NCI-H2029 treated with DMSO at 0.1 percent for 48 hours (cell line): ENCODE measurements at regions not wholly inside any gene's neighbourhood (a gene's known extent, or its start where the extent isn't known, plus 50 kb on each side); places are given as distances from the start of the nearest gene placed in this dataset.
"Not testable (repeated sequence)": the region's sequence is repeated elsewhere in the genome, so short reads cannot be mapped to it uniquely, and the experiment has no call there.

ENCODE experiments used
- DNase-seq: peaks from one replicate; lab custom pipeline; 2025; lab: John Stamatoyannopoulos, UW

DNA sequence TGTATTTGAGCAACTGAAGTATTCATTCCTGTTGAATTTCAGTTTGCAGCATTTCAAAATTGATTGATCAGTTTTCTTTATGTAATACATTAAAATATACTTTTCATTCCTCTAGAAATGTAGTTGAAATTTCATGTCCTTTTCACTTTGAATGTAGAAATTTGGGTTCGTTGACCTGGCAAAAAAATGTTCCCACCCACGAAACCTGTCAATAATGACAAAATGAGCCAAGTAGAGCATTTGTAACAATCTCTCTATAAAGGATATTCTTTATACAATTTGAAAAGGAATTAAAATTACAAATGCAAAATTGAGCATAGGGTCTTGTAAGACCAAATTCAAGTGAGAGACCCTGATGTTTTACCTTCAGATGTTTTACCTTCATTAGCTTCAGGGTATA lies 283.9 kb downstream of the ANKRD50 start:
- DNase-seq: no peak

DNA sequence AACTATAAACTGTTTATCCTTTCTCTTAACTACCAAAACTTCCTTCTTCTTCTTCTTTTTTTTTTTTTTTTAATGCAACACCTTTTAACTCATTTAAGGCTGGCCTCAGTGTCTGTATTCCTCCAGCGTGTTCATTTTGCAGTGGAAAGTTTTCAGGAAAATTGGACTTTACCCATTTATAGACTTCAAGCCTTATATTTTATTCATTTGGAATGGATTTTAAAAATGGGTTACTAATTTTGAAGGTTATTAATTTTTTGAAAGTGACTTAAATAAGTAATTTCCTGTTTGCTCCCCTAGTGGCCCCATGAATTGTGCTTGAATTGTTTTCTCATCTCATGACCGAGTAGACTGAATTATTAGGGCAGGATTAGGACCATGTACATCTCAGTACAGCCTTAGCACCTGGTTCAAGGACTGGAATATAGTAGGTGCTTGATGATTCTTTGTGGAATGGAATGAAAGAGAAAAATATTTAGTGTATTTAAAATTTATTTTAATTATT lies 282.7 kb downstream of the ANKRD50 start:
- DNase-seq: no peak

GRCh38 chr4:124431653-124432192 lies 280.8 kb downstream of the ANKRD50 start:
- no peak for DNase-seq

DNA sequence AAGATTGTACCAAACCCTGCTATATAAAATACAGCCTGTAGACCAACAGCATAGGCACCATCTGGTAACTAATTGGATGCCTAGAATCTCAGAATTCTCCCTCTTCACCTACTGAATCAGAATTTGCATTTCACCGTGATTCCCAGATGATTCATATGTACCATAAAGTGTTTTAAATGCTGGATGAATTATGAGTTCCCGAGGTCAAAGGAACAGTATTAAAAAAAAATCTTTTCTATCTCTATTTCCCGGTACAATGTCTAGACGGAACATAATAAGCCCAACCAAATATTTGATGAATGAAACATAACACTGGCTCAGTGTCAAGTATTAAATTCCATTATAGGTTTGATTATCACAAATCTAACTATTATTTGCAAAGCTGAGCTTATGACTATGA lies 280.0 kb downstream of the ANKRD50 start:
- DNase-seq: no peak

DNA sequence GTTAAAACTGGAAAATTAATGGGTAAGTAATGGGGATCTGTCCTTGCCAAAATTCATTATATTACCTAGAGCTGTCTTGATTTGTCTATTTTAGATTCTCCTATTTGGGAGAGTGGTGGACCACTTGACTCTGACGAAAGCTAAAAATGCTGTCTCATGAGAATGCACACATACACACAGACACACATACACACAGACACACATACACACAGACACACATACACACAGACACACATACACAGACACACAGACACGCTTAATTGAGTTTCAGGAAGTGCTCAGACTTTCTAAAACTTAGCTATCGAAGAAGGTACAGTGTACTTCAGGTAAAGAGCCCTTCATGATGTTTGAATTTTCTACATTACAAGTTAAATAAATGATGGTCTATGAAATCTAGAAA lies 279.5 kb downstream of the ANKRD50 start:
- DNase-seq: no peak

- DNase-seq: no peak
Observed at GRCh38 chr4:124433500-124433899, 279.0 kb downstream of the ANKRD50 start.

DNA sequence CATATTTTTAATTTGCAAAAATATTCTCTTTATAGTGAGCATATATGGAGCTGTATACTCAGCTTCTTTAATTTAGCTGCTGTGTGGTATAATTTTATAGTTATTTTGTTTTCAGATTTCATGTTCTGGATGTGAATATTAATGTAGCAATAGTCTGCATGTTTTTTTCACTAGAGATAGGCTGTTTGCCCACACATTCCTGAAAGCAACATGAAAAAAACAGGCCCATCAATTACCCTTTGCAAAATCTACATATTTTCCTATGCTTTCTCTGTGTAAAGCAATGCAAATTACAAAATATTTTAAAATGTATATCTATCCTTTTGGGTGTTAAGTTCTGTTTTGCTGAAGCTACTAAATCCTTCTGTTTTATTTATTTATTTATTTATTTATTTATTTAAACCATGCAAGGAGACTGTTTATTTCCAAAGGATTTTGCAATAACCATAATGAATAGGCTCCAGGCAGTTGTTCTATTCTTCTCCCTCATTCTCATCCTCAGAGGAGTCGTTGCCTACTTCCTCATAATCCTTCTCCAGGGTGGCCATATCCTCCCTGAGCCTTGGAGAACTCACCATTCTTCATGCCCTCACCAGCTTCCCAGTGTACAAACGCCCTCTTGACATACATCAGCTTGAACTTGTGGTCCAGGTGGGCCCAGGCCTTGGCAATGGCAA lies 277.1 kb downstream of the ANKRD50 start:
- no peak for DNase-seq

GRCh38 chr4:124437853-124438495 lies 274.6 kb downstream of the ANKRD50 start:
- no peak for DNase-seq

DNA sequence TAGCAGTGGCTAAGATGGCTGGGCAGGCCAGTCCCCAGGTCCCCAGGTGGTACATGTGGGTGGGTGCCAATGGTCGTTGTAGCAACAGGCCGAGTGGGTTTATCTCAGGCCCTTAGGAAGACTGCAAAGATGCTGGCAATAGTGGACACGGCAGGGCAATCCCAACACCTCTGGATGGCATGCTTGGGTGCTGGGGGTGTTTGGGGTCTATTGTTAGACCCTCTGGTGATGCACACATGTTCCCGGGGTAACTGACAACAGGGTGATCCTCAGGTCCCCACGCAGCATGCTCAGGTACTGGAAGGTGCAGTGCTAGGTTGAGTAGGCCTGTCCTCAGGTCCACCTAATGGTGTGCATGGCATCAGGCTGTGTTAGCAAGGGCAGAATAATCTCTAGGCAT lies 267.5 kb downstream of the ANKRD50 start:
- no peak for DNase-seq

GRCh38 chr4:124449881-124450280 lies 262.7 kb downstream of the ANKRD50 start:
- no peak for DNase-seq

DNA sequence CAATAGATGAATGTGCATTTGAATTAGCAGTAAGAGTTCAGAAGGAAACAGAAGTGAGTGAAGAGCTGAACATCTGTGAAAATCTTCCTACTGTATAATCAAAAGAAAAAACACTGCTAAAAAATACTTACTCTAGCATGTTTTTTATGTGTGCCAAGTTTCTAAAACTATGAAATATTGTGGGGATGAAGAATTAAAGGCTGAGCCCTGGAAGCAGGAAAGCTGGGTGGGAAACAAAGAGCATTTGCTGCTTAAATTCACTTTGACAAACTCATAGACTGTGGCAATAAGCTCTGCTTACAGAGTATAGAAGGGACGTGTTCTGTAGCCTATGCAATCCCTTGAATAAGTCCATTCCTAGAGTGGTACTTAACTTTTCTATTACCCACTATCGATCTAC lies 261.7 kb downstream of the ANKRD50 start:
- no peak for DNase-seq

- DNase-seq: no peak
Observed at GRCh38 chr4:124454772-124455270, 257.7 kb downstream of the ANKRD50 start.

DNA sequence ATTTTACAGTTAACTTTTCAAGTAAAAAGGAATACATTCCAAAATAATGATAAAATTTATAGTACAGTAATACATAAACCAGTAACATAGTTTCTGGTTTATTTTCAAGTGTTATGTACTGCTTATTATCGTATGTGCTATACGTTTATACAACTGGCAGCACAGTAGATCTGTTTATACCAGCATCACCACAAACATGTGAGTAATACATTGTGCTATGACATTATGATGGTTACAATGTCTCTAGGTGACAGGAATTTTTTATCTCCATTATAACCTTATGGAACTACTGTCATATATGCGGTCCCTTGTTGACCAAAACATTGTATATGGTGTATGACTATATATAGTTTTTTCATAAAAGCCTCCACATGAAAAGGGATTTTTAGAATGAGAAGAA lies 256.9 kb downstream of the ANKRD50 start:
- DNase-seq: no peak

- no peak for DNase-seq
Observed at GRCh38 chr4:124459196-124459940, 253.2 kb downstream of the ANKRD50 start.

GRCh38 chr4:124459941-124460310 lies 252.6 kb downstream of the ANKRD50 start:
- DNase-seq: no peak

- not testable (repeated sequence) for DNase-seq
Observed at GRCh38 chr4:124461592-124461991, 250.9 kb downstream of the ANKRD50 start.

- DNase-seq: no peak
Observed at GRCh38 chr4:124462954-124463828, 249.3 kb downstream of the ANKRD50 start.

- DNase-seq: no peak
Observed at GRCh38 chr4:124464836-124465235, 247.7 kb downstream of the ANKRD50 start.

- no peak for DNase-seq
Observed at GRCh38 chr4:124468360-124468759, 244.2 kb downstream of the ANKRD50 start.

GRCh38 chr4:124469981-124470380 lies 242.6 kb downstream of the ANKRD50 start:
- DNase-seq: no peak

- no peak for DNase-seq
Observed at GRCh38 chr4:124478470-124478869, 234.1 kb downstream of the ANKRD50 start.

- no peak for DNase-seq
Observed at GRCh38 chr4:124480061-124480460, 232.5 kb downstream of the ANKRD50 start.
